Endothelial cell of umbilical vein (primary cell): ENCODE measurements at regions not wholly inside any gene's neighbourhood (a gene's known extent, or its start where the extent isn't known, plus 50 kb on each side); places are given as distances from the start of the nearest gene placed in this dataset.

Source experiments
- BruUV-seq: library from RNA; stranded (reverse); fragments of 400-500 nt; replicated peaks from 2 replicates; lab custom pipeline; 2021; lab: Mats Ljungman, UMichigan
- CTCF ChIA-PET: fragments of 300-600, 350-600 bp; sonication (Branson Sonifier 250); formaldehyde crosslinking; loops from one replicate; lab custom pipeline; 2021; ENCODE audit warnings: antibody characterized with exemption, inconsistent platforms; lab: Charles Lee
- POLR2A ChIA-PET: fragments of 300-600, 350-600 bp; sonication (Branson Sonifier 250); formaldehyde crosslinking; loops from one replicate; lab custom pipeline; 2021; ENCODE audit warnings: antibody characterized with exemption, inconsistent platforms; lab: Charles Lee
- DNase-seq: peaks from one replicate; pipeline ENCODE4 v3.0.0-alpha.2; 2011; ENCODE audit warnings: low read depth, low spot score
- FAIRE-seq: peaks from 2 replicates; lab custom pipeline; 2011; peaks lifted over from hg19 to GRCh38; lab: Jason Lieb, UNC
- H2AFZ ChIP-seq: 2 replicates; pipeline ENCODE4 v1.6.0; 2012; ENCODE audit warnings: low read depth, low read length, control low read depth, inconsistent platforms
- H3K27ac ChIP-seq: 2 replicates; pipeline ENCODE4 v1.5.1; 2011; ENCODE audit warnings: low read depth, mild to moderate bottlenecking, control low read depth, low read length, moderate library complexity; ENCODE audit not compliant: insufficient read depth
- H3K27me3 ChIP-seq, 2 experiments: 2 replicates each; pipeline versions ENCODE4 v1.6.0 to v1.6.1; 2011; ENCODE audit warnings: low read length in 2 of 2, mixed read lengths in 1 of 2; ENCODE audit not compliant: control insufficient read depth in 2 of 2, insufficient read depth in 2 of 2
- H3K36me3 ChIP-seq, 2 experiments: 2 replicates in 1 of 2; 3 replicates in 1 of 2; pipeline ENCODE4 v1.5.1; 2011; ENCODE audit warnings: low read length in 2 of 2, mild to moderate bottlenecking in 1 of 2, moderate library complexity in 1 of 2; ENCODE audit not compliant: control insufficient read depth in 2 of 2, insufficient read depth in 2 of 2; ENCODE audit errors: extremely low read depth in 1 of 2
- H3K4me1 ChIP-seq: 3 replicates; pipeline ENCODE4 v1.5.1; 2011; ENCODE audit warnings: mild to moderate bottlenecking, low read length; ENCODE audit not compliant: control insufficient read depth, insufficient read depth; ENCODE audit errors: extremely low read depth
- H3K4me2 ChIP-seq: 2 replicates; pipeline ENCODE4 v1.6.1; 2011; ENCODE audit warnings: low read length, control low read depth, mixed read lengths; ENCODE audit not compliant: insufficient read depth
- H3K4me3 ChIP-seq, 3 experiments: fragments of 200-600 bp in 1 of 3; sonication (generic), shearing (Covaris generic) in 1 of 3; replicated peaks in 1 of 3; 2 replicates each; pipeline ENCODE4 v1.5.1; 2011 to 2016; ENCODE audit warnings: control low read depth in 3 of 3, low read length in 3 of 3, mild to moderate bottlenecking in 2 of 3, inconsistent platforms in 1 of 3, low read depth in 1 of 3, moderate library complexity in 1 of 3; ENCODE audit not compliant: insufficient read depth in 1 of 3
- H3K79me2 ChIP-seq: 2 replicates; pipeline ENCODE4 v1.6.0; 2012; ENCODE audit warnings: low read length, inconsistent platforms; ENCODE audit not compliant: control insufficient read depth, insufficient read depth
- H3K9ac ChIP-seq: replicated peaks from 2 replicates; pipeline ENCODE3; 2011; ENCODE audit warnings: low read length, control low read depth; ENCODE audit not compliant: insufficient read depth; ENCODE audit errors: extremely low read depth
- H3K9me1 ChIP-seq: replicated peaks from 3 replicates; pipeline ENCODE4 v1.6.0; 2011; ENCODE audit warnings: mild to moderate bottlenecking, low read length; ENCODE audit not compliant: control insufficient read depth, insufficient read depth; ENCODE audit errors: extremely low read depth
- H3K9me3 ChIP-seq: replicated peaks from 2 replicates; pipeline ENCODE4 v1.5.1; 2012; ENCODE audit warnings: low read length, inconsistent platforms; ENCODE audit not compliant: control insufficient read depth, insufficient read depth
- H4K20me1 ChIP-seq: replicated peaks from 2 replicates; pipeline ENCODE3; 2011; ENCODE audit warnings: mild to moderate bottlenecking, low read length; ENCODE audit not compliant: control insufficient read depth, insufficient read depth; ENCODE audit errors: extremely low read depth
- EZH2 ChIP-seq: IDR thresholded peaks from 2 replicates; pipeline ENCODE4 v1.6.1; 2012; ENCODE audit warnings: borderline replicate concordance, low read depth, mild to moderate bottlenecking, moderate library complexity, low read length, inconsistent platforms; ENCODE audit not compliant: severe bottlenecking
- FOS ChIP-seq: IDR thresholded peaks from 2 replicates; pipeline ENCODE4 v1.6.1; 2011; ENCODE audit warnings: mild to moderate bottlenecking, low read length, moderate library complexity, borderline replicate concordance; ENCODE audit not compliant: insufficient read depth
- GATA2 ChIP-seq: IDR thresholded peaks from 2 replicates; pipeline ENCODE4 v1.7.0; 2011; ENCODE audit warnings: low read depth, mild to moderate bottlenecking, moderate library complexity, mixed read lengths, low read length; ENCODE audit not compliant: insufficient read length, insufficient read depth
- JUN ChIP-seq: IDR thresholded peaks from 2 replicates; pipeline ENCODE4 v1.6.1; 2011; ENCODE audit warnings: borderline replicate concordance, low read depth; ENCODE audit not compliant: insufficient read length, insufficient read depth
- MYC ChIP-seq: IDR thresholded peaks from one replicate; pipeline ENCODE4 v1.6.1; 2011; ENCODE audit warnings: mild to moderate bottlenecking, low read depth, low read length
- POLR2A ChIP-seq: IDR thresholded peaks from 2 replicates; pipeline ENCODE4 v1.6.1; 2012; ENCODE audit warnings: low read depth, mild to moderate bottlenecking, control low read depth, low read length
- POLR2AphosphoS5 ChIP-seq: IDR thresholded peaks from 2 replicates; pipeline ENCODE4 v1.6.1; 2012; ENCODE audit warnings: low read depth, mild to moderate bottlenecking, control low read depth, low read length, moderate library complexity; ENCODE audit not compliant: insufficient read depth
- dilution Hi-C: fragments of 300-500 bp; cut with MboI; formaldehyde crosslinking; loops from one replicate; pipeline ENCODE4 v1.15.0; 2019; ENCODE audit warnings: low sequenced_read_pairs; ENCODE audit not compliant: extremely low pct_ligation_motif_present
- intact Hi-C: fragments of 100-400 bp; cut with micrococcal nuclease; formaldehyde crosslinking; loops from one replicate; pipeline ENCODE4 v1.10.0; 2022
- TF ChIP-seq, protein P1 (sequence below): IDR thresholded peaks from 2 replicates; pipeline ENCODE4 v1.6.1; 2011; ENCODE audit not compliant: insufficient read depth, insufficient read length
- TF ChIP-seq, protein P2 (sequence below), 2 donors: IDR thresholded peaks; 1 replicate in 1 of 2; 2 replicates in 1 of 2; pipeline ENCODE4 v1.5.1; 2011; ENCODE audit warnings: low read length in 2 of 2, mild to moderate bottlenecking in 2 of 2, moderate library complexity in 2 of 2, control low read depth in 1 of 2, inconsistent platforms in 1 of 2, low read depth in 1 of 2; ENCODE audit not compliant: insufficient read depth in 1 of 2; ENCODE audit errors: extremely low read depth in 1 of 2

DNA sequence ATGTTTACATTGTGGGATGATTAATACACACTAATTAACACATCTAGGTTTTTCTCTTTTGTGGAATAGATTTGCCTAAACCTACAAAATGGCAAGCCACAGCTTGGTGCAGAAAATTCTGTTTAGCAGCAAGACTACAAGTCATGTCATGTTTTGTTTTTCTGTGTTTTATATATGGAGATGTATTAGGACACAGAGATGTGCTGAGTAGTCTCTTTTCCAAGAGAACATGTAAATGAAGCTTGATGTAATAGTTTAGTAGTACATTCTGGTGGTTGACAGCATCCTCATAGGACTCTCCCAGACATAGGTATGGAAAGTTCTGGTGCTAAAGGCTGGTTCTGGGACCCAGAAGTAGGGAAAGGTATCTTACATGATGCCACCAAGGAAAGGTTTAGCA, 1345.4 kb downstream of the CDH11 start:
- no peak overlapping the region for H3K27ac ChIP-seq
- no peak for TF ChIP-seq POLR2AphosphoS5
- no peak for TF ChIP-seq MYC
- TF ChIP-seq JUN: no peak
- TF ChIP-seq GATA2: no peak
- no peak for TF ChIP-seq EZH2
- TF ChIP-seq, protein P1, sequence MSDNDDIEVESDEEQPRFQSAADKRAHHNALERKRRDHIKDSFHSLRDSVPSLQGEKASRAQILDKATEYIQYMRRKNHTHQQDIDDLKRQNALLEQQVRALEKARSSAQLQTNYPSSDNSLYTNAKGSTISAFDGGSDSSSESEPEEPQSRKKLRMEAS: no peak
- TF ChIP-seq, protein P2, sequence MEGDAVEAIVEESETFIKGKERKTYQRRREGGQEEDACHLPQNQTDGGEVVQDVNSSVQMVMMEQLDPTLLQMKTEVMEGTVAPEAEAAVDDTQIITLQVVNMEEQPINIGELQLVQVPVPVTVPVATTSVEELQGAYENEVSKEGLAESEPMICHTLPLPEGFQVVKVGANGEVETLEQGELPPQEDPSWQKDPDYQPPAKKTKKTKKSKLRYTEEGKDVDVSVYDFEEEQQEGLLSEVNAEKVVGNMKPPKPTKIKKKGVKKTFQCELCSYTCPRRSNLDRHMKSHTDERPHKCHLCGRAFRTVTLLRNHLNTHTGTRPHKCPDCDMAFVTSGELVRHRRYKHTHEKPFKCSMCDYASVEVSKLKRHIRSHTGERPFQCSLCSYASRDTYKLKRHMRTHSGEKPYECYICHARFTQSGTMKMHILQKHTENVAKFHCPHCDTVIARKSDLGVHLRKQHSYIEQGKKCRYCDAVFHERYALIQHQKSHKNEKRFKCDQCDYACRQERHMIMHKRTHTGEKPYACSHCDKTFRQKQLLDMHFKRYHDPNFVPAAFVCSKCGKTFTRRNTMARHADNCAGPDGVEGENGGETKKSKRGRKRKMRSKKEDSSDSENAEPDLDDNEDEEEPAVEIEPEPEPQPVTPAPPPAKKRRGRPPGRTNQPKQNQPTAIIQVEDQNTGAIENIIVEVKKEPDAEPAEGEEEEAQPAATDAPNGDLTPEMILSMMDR (IDR thresholded peaks at IDR 0.05; ENCODE audit: extremely low read depth in 1 of 2, insufficient read depth in 1 of 2, low read depth in 1 of 2, low read length in 2 of 2): no peak
- no peak for TF ChIP-seq POLR2A
- TF ChIP-seq FOS: no peak
- FAIRE-seq: no peak
- no peaks in the 10 kb centered on the region for H4K20me1 ChIP-seq
- H2AFZ ChIP-seq: no peak overlapping the region
- no peak overlapping the region for H3K9ac ChIP-seq
- H3K9me3 ChIP-seq: no peaks in the 10 kb centered on the region
- no peak overlapping the region for H3K4me3 ChIP-seq
- intact Hi-C loops (no loop called here), dilution Hi-C loops (no loop called here)
- BruUV-seq: no TSS peak
- H3K36me3 ChIP-seq: no peaks in the 10 kb centered on the region
- H3K4me2 ChIP-seq: no peak overlapping the region
- no peaks in the 10 kb centered on the region for H3K79me2 ChIP-seq
- ChIA-PET POLR2A (no interaction called here), CTCF (no interaction called here)
- no peak for DNase-seq
- H3K4me1 ChIP-seq: no peaks in the 10 kb centered on the region
- no peaks in the 10 kb centered on the region for H3K27me3 ChIP-seq
- H3K9me1 ChIP-seq: no peaks in the 10 kb centered on the region
